ENCODE measurements at regions not wholly inside any gene's neighbourhood (a gene's known extent, or its start where the extent isn't known, plus 50 kb on each side); places are given as distances from the start of the nearest gene placed in this dataset.
"Not testable (repeated sequence)": the region's sequence is repeated elsewhere in the genome, so short reads cannot be mapped to it uniquely, and the experiment has no call there.

GRCh38 chrX:22810876-22811275, 188.9 kb upstream of the DDX53 start:
- DNase-seq, result no peak

- DNase-seq, result no peak
Observed at GRCh38 chrX:22818061-22818460, 181.7 kb upstream of the DDX53 start.

DNA sequence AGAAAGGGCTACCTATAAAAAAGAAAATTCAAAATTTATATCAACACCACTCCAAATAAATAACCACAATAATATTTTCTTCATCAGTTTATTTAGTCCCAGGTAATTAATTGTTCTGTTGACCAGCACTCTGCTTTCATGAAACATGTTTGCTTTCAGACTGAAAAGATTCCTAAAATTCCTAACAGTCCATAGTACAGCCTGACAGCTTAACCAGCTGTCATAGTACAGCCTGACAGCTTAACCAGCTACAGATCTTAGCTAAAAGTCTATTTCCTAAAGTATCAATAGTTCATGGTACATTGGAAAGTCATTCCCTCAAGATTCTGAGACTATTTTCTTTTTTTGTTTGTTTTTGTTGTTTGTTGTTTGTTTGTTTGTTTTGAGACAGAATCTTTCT, 144.1 kb upstream of the DDX53 start:
- no peak for DNase-seq

GRCh38 chrX:22859642-22860041, 140.1 kb upstream of the DDX53 start:
- DNase-seq, result no peak

GRCh38 chrX:22866801-22867200, 133.0 kb upstream of the DDX53 start:
- not testable (repeated sequence) for DNase-seq

DNA sequence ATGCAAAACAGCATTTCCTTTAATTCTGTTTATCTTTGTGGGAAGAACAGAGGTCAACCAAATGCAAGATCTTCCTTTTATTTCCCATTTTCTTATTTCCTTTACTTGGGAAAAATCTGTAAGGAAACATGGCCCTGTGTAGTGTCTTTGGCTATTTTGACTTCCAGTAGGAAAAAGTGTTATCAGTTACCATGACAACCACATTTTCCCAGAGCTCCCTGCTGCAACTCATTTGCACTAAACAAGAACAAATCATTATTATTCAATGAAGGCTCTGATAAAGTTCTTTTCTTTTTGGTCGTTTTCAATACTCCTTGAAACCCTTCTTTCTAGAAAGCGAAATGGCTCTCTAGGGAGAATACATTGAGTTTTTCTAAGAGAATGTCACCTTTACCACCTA, 117.2 kb upstream of the DDX53 start:
- DNase-seq, result no peak

- no peak for DNase-seq
Observed at GRCh38 chrX:22889819-22890218, 109.9 kb upstream of the DDX53 start.

DNA sequence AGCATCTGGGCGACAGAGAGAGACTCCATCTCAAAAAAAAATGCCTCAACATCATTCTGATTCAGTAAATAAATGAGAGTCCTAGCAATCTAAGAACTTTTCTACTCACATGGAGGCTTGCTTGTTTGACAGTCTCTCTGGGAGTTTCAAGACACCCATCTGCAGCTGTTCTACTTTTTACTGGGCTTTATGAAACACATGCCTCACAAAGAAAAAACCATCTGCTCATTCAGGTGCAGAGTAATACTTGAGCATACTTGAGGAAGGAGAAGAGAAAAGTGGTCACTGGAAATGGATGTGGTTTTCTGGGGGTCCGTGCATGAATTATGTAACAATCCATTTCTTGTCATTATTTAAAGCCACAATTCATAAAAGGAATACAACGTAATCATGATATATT, 87.1 kb upstream of the DDX53 start:
- no peak for DNase-seq

DNA sequence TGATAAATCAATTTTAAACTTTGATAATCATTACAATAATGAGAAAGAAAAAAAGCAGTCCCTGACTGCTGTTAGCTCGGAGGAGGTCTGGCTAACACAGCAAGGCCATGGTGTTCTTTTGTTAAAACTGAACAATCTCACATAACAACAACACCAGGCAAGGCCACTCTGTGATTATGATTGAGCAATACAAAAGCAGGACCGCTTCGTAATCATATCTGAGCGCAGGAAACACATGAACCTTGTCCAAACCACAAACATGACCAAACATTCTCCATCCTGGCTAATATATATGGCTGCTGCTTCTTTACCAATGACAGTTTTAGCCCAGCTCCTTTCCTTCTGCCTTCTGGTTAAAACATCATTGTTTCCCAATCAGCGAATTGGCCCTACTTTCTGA, 76.8 kb upstream of the DDX53 start:
- DNase-seq, result no peak

DNA sequence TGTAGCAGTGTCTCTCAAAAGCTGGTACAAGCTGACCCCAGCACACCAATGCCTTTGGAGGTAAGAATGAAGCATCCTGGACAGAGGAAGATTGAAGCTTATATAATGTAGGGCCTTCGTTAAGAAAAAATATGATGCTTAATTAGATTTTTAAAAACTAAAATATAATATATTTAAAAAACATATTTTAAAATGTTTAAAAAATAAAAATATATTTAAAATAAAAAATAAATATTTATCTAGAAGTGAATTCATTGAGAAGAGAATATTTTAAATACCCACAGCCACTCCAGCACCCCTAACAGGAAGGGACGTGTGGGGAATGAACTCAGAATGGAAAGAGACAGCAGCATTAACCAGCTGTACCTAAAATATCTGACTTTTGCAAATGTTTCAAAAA, 65.1 kb upstream of the DDX53 start:
- no peak for DNase-seq

DNA sequence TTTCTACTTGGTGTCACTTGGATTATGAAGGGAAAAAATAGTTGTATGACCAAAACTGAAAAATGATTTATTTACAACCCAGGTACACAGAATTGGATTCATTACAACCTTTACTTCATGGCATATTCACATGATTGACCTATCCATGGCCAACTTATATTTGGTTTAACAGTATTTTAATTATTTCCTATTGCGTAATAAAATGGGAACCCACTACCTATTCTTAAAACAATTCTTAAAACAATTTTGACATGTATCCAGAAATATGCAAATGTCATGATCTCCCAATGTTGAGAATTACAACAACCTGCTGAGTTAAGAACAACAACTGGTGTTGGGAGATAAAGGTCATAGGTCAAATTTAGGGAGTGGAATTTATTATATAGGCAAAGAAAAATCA, 54.8 kb upstream of the DDX53 start:
- DNase-seq, result no peak

Measured in COR-L47 (cell line).